ENCODE measurements at regions not wholly inside any gene's neighbourhood (a gene's known extent, or its start where the extent isn't known, plus 50 kb on each side); places are given as distances from the start of the nearest gene placed in this dataset.

DNA sequence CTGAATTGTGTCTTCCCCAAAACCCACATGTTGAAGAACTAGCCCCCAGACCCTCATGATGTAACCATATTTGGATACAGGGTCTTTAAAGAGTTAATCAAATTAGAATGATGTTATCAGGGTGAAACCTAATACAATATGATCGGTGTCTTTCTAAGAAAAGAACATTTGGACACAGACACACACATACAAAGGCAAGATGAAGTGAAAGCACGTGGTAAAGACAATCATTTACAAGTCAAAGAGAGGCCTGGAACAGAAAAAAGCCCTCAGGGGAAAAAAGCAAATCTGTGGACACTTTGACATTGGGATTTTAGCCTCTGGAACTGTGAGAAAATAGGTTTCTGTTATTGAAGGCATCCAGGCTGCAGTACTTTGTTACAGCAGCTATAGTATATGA lies 733.4 kb downstream of the JRKL start:
- Histone ChIP-seq H4K20me1 (ENCODE audit: control insufficient read depth, insufficient read depth, insufficient read length) (no peaks in the 10 kb centered on the region), H3K9me3 (ENCODE audit: control insufficient read depth, low read depth, low read length) (no peaks in the 10 kb centered on the region), H3K4me2 (ENCODE audit: insufficient read depth, insufficient read length, low read length) (no peak overlapping the region), H3K9ac (ENCODE audit: extremely low read depth, insufficient read length, low read length) (no peak overlapping the region), H3K27ac (ENCODE audit: insufficient read length, low read depth, low read length) (no peak overlapping the region), H3K23ac (ENCODE audit: insufficient read length, low read depth, low read length) (no peak overlapping the region), H4K5ac (ENCODE audit: insufficient read length, low read depth, low read length) (no peak overlapping the region), H2BK12ac (ENCODE audit: insufficient read length, low read depth, low read length) (no peak overlapping the region), H3K56ac (ENCODE audit: insufficient read length, low read depth, low read length) (no peak overlapping the region), H4K8ac (replicated peaks; ENCODE audit: insufficient read length, low read depth, low read length) (no peak overlapping the region), H2BK15ac (ENCODE audit: low read depth, low read length) (no peak overlapping the region), H2BK120ac (ENCODE audit: low read depth, low read length, poor library complexity, severe bottlenecking) (no peak overlapping the region), H3K4me1 (ENCODE audit: insufficient read depth, low read length) (no peaks in the 10 kb centered on the region), H2BK20ac (ENCODE audit: low read depth, low read length, poor library complexity, severe bottlenecking) (no peak overlapping the region), H4K91ac (ENCODE audit: insufficient read length, low read depth, low read length) (no peak overlapping the region), H3K4ac (ENCODE audit: low read depth, low read length) (no peak overlapping the region), H3K79me2 (ENCODE audit: insufficient read depth, low read length) (no peaks in the 10 kb centered on the region), H3T11ph (ENCODE audit: low read length) (no peak overlapping the region), H2AFZ (ENCODE audit: low read length) (no peak overlapping the region), H3K79me1 (ENCODE audit: insufficient read depth, low read depth, low read length, poor library complexity, severe bottlenecking) (no peaks in the 10 kb centered on the region), H3K23me2 (ENCODE audit: insufficient read length, low read depth, low read length, poor library complexity, severe bottlenecking) (no peaks in the 10 kb centered on the region), H2BK5ac (ENCODE audit: insufficient read length, low read length) (no peak overlapping the region), H3K14ac (ENCODE audit: insufficient read depth, low read length) (no peak overlapping the region), H2AK5ac (ENCODE audit: insufficient read length, low read length) (no peak overlapping the region), H3K27me3 (ENCODE audit: insufficient read depth, low read length) (no peaks in the 10 kb centered on the region), H3K18ac (ENCODE audit: insufficient read length, low read depth, low read length) (no peak overlapping the region)
- no peaks in the 10 kb centered on the region for H3K4me1 Mint-ChIP-seq
- H3K27me3 Mint-ChIP-seq (ENCODE audit: low read depth), result no peaks in the 10 kb centered on the region
- no CpG with 5 or more reads among the region's 2 CpGs for WGBS (ENCODE audit: extremely low coverage, insufficient read length, low lambda C conversion rate)
- no peak for DNase-seq
- no peak overlapping the region for H3K27ac Mint-ChIP-seq
- no peaks in the 10 kb centered on the region; a peak in 1 of 7 replicates for H3K36me3 Mint-ChIP-seq (ENCODE audit: insufficient read depth in 1 of 3, low read depth in 3 of 3)
- TF ChIP-seq CTCF (conservative IDR thresholded peaks at IDR 0.05), result no peak
- no peaks in the 10 kb centered on the region for H3K9me3 Mint-ChIP-seq
- H3K4me3 Mint-ChIP-seq, result no peak overlapping the region
